ENCODE measurements at regions not wholly inside any gene's neighbourhood (a gene's known extent, or its start where the extent isn't known, plus 50 kb on each side); places are given as distances from the start of the nearest gene placed in this dataset.

DNA sequence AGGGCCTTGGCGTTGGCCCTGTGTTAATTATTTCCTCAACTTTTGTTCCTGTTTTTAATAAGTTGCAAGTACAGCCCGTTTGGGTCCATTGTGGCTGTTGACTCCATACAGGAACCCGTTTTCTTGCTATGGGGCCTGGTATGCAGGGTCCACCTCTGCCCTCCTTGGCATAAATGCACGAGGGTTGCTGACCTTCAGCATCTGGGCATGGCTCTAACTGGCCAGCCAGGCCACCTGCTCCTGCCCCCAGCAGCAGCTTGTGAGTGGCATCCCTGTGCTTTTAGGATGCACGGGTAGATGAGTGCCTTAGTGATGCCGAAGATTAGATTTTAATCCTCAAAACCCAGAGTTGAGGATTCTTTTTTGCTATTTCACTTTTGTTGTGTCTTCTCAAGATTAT is 123.2 kb downstream of the GLRX3 start:
- Histone ChIP-seq H3K9me3 (ENCODE audit: control insufficient read depth, low read length) (peaks cover 42% of the 10 kb centered on the region), H2AK5ac (ENCODE audit: low read length, severe bottlenecking) (no peak overlapping the region), H3K18ac (ENCODE audit: low read depth in 1 of 2, low read length in 2 of 2) (no peak overlapping the region), H4K91ac (ENCODE audit: low read length) (no peak overlapping the region), H3K4me3 (ENCODE audit: insufficient read depth in 1 of 2, low read depth in 1 of 2, low read length in 2 of 2) (no peak overlapping the region), H3K4me1 (ENCODE audit: control insufficient read depth, insufficient read depth, low read depth, low read length) (no peaks in the 10 kb centered on the region), H3K36me3 (ENCODE audit: control insufficient read depth in 1 of 2, insufficient read depth in 2 of 2, low read depth in 1 of 2, low read length in 2 of 2) (no peaks in the 10 kb centered on the region), H4K8ac (ENCODE audit: low read length) (no peak overlapping the region), H2BK120ac (ENCODE audit: low read depth, low read length) (no peak overlapping the region), H3K27me3 (ENCODE audit: control insufficient read depth in 1 of 2, insufficient read depth in 1 of 2, low read length in 2 of 2) (no peaks in the 10 kb centered on the region), H3K27ac (ENCODE audit: low read length, poor library complexity, severe bottlenecking) (no peak overlapping the region), H2AFZ (ENCODE audit: low read depth, low read length) (no peak overlapping the region), H2BK12ac (ENCODE audit: low read length in 2 of 2) (no peak overlapping the region), H3K79me1 (replicated peaks; ENCODE audit: low read length, poor library complexity, severe bottlenecking) (no peaks in the 10 kb centered on the region), H3K4ac (ENCODE audit: low read depth in 1 of 2, low read length in 2 of 2) (no peak overlapping the region), H3K9ac (ENCODE audit: low read length) (no peak overlapping the region), H3K4me2 (ENCODE audit: low read length, poor library complexity, severe bottlenecking) (no peak overlapping the region), H3K14ac (ENCODE audit: low read length in 2 of 2) (no peak overlapping the region), H2BK15ac (ENCODE audit: low read depth, poor library complexity, severe bottlenecking) (no peak overlapping the region), H3K23ac (ENCODE audit: low read length in 2 of 2) (no peak overlapping the region), H2BK5ac (ENCODE audit: low read depth, low read length, poor library complexity, severe bottlenecking) (no peak overlapping the region)
- WGBS = 50% methylated on average over 5 of the region's 6 CpGs
- DNase-seq = no peak

DNA sequence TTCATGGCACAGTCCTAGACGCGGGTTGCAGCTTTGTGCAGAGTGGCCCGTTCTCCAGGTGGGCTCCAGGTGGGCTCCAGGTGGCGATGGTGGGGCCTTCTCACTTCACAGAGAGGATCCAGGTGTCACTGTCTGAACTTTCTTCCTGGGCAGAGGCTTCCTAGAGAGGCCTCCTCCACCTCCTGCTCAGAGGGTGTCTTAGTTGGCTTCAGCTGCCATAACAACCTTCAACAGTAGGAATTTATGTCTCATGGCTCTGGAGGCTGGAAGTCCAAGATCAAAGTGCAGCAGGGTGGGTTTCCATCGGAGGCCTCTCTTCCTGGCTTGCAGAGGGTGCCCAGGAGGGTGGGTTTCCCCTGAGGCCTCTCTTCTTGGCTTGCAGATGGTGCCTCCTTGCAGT is 125.1 kb downstream of the GLRX3 start:
- Histone ChIP-seq H2BK15ac (ENCODE audit: low read depth, poor library complexity, severe bottlenecking) (no peak overlapping the region), H3K14ac (ENCODE audit: low read length in 2 of 2) (no peak overlapping the region)

DNA sequence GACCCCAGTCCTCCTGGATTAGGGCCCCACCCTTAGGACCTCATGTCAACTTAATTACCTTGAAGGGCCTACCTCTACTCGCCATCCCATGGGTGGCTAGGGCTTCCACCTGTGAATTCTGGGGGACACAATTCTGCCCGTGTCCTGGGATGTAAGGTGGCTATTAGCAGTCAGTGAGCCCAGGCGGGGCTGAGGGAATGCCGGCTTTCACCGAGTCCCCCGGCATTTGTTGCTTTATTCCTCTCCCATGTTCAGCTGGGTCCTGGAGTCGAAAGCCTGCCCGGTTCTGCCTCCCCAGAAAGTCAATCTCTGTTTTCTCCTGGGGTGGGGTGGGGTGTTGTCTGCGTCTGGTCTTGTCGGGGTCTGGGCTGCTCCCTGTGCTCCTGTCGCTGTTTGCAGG is 125.6 kb downstream of the GLRX3 start:
- no peak overlapping the region for H3K27ac ChIP-seq (ENCODE audit: low read length, poor library complexity, severe bottlenecking)
- H2BK12ac ChIP-seq (ENCODE audit: low read length in 2 of 2) = no peak overlapping the region
- no peak overlapping the region for H3K14ac ChIP-seq (ENCODE audit: low read length in 2 of 2)
- no peak overlapping the region for H3K9ac ChIP-seq (ENCODE audit: low read length)
- no peak overlapping the region for H2AFZ ChIP-seq (ENCODE audit: low read depth, low read length)
- no peak overlapping the region for H3K4ac ChIP-seq (ENCODE audit: low read depth in 1 of 2, low read length in 2 of 2)
- H3K79me1 ChIP-seq (replicated peaks; ENCODE audit: low read length, poor library complexity, severe bottlenecking) = no peaks in the 10 kb centered on the region
- H3K4me1 ChIP-seq (ENCODE audit: control insufficient read depth, insufficient read depth, low read depth, low read length) = no peaks in the 10 kb centered on the region
- H2BK120ac ChIP-seq (ENCODE audit: low read depth, low read length) = no peak overlapping the region
- H4K8ac ChIP-seq (ENCODE audit: low read length) = no peak overlapping the region
- no peak overlapping the region for H3K18ac ChIP-seq (ENCODE audit: low read depth in 1 of 2, low read length in 2 of 2)
- H2BK5ac ChIP-seq (ENCODE audit: low read depth, low read length, poor library complexity, severe bottlenecking) = no peak overlapping the region
- H3K4me3 ChIP-seq (ENCODE audit: insufficient read depth in 1 of 2, low read depth in 1 of 2, low read length in 2 of 2) = no peak overlapping the region
- H3K27me3 ChIP-seq (ENCODE audit: control insufficient read depth in 1 of 2, insufficient read depth in 1 of 2, low read length in 2 of 2) = no peaks in the 10 kb centered on the region
- H4K91ac ChIP-seq (ENCODE audit: low read length) = no peak overlapping the region
- no peak for DNase-seq
- no peaks in the 10 kb centered on the region for H3K36me3 ChIP-seq (ENCODE audit: control insufficient read depth in 1 of 2, insufficient read depth in 2 of 2, low read depth in 1 of 2, low read length in 2 of 2)
- H2BK15ac ChIP-seq (ENCODE audit: low read depth, poor library complexity, severe bottlenecking) = no peak overlapping the region
- 87% methylated on average over 11 of the region's 11 CpGs for WGBS
- no peak overlapping the region for H2AK5ac ChIP-seq (ENCODE audit: low read length, severe bottlenecking)
- H3K9me3 ChIP-seq (ENCODE audit: control insufficient read depth, low read length) = peaks cover 52% of the 10 kb centered on the region
- H3K23ac ChIP-seq (ENCODE audit: low read length in 2 of 2) = no peak overlapping the region
- H3K4me2 ChIP-seq (ENCODE audit: low read length, poor library complexity, severe bottlenecking) = no peak overlapping the region

More for the DNA sequence above, 125.1 kb downstream of the GLRX3 start:
- 39% methylated on average over 5 of the region's 5 CpGs for WGBS
- Histone ChIP-seq H3K9ac (ENCODE audit: low read length) (no peak overlapping the region), H3K27ac (ENCODE audit: low read length, poor library complexity, severe bottlenecking) (no peak overlapping the region), H3K36me3 (ENCODE audit: control insufficient read depth in 1 of 2, insufficient read depth in 2 of 2, low read depth in 1 of 2, low read length in 2 of 2) (no peaks in the 10 kb centered on the region), H4K91ac (ENCODE audit: low read length) (no peak overlapping the region), H3K4ac (ENCODE audit: low read depth in 1 of 2, low read length in 2 of 2) (no peak overlapping the region), H2AFZ (ENCODE audit: low read depth, low read length) (no peak overlapping the region), H2BK5ac (ENCODE audit: low read depth, low read length, poor library complexity, severe bottlenecking) (no peak overlapping the region), H3K4me3 (ENCODE audit: insufficient read depth in 1 of 2, low read depth in 1 of 2, low read length in 2 of 2) (no peak overlapping the region), H4K8ac (ENCODE audit: low read length) (no peak overlapping the region), H3K9me3 (ENCODE audit: control insufficient read depth, low read length) (peaks cover 50% of the 10 kb centered on the region), H3K23ac (ENCODE audit: low read length in 2 of 2) (no peak overlapping the region), H2BK120ac (ENCODE audit: low read depth, low read length) (no peak overlapping the region), H3K79me1 (replicated peaks; ENCODE audit: low read length, poor library complexity, severe bottlenecking) (no peaks in the 10 kb centered on the region), H3K4me2 (ENCODE audit: low read length, poor library complexity, severe bottlenecking) (no peak overlapping the region), H2BK12ac (ENCODE audit: low read length in 2 of 2) (no peak overlapping the region), H3K4me1 (ENCODE audit: control insufficient read depth, insufficient read depth, low read depth, low read length) (no peaks in the 10 kb centered on the region), H2AK5ac (ENCODE audit: low read length, severe bottlenecking) (no peak overlapping the region), H3K18ac (ENCODE audit: low read depth in 1 of 2, low read length in 2 of 2) (no peak overlapping the region), H3K27me3 (ENCODE audit: control insufficient read depth in 1 of 2, insufficient read depth in 1 of 2, low read length in 2 of 2) (no peaks in the 10 kb centered on the region)
- DNase-seq = no peak

DNA sequence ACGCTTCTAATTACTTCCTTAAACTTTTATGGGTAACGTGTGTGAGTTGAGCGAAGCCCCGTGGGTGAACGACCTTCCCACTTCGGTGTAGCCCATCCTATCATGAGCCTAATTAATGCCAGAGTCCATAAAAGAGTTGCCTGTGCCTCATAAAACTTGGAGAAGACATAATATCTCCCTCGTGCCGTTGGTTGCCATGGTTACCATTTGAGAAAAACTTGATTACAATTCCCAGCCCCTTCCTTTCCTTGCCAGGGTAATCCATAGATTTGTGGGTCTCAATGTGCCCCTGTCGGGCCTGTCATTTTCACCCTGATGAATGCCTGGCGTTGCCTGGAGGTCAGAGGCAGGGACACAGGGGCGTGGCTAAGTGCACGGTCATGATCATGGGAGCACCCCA is 127.1 kb downstream of the GLRX3 start:
- 74% methylated on average over 12 of the region's 12 CpGs for WGBS
- H3K27me3 ChIP-seq (ENCODE audit: control insufficient read depth in 1 of 2, insufficient read depth in 1 of 2, low read length in 2 of 2) = no peaks in the 10 kb centered on the region
- no peak overlapping the region for H2BK12ac ChIP-seq (ENCODE audit: low read length in 2 of 2)
- no peak overlapping the region for H2AFZ ChIP-seq (ENCODE audit: low read depth, low read length)
- no peak overlapping the region for H3K4me2 ChIP-seq (ENCODE audit: low read length, poor library complexity, severe bottlenecking)
- H3K9me3 ChIP-seq (ENCODE audit: control insufficient read depth, low read length) = peaks cover 58% of the 10 kb centered on the region
- H3K36me3 ChIP-seq (ENCODE audit: control insufficient read depth in 1 of 2, insufficient read depth in 2 of 2, low read depth in 1 of 2, low read length in 2 of 2) = no peaks in the 10 kb centered on the region
- H4K91ac ChIP-seq (ENCODE audit: low read length) = no peak overlapping the region
- no peak overlapping the region for H2AK5ac ChIP-seq (ENCODE audit: low read length, severe bottlenecking)
- no peaks in the 10 kb centered on the region for H3K4me1 ChIP-seq (ENCODE audit: control insufficient read depth, insufficient read depth, low read depth, low read length)
- H2BK15ac ChIP-seq (ENCODE audit: low read depth, poor library complexity, severe bottlenecking) = no peak overlapping the region
- H2BK120ac ChIP-seq (ENCODE audit: low read depth, low read length) = no peak overlapping the region
- H3K23ac ChIP-seq (ENCODE audit: low read length in 2 of 2) = no peak overlapping the region
- no peak overlapping the region for H4K8ac ChIP-seq (ENCODE audit: low read length)
- no peak overlapping the region for H3K18ac ChIP-seq (ENCODE audit: low read depth in 1 of 2, low read length in 2 of 2)
- no peak overlapping the region for H2BK5ac ChIP-seq (ENCODE audit: low read depth, low read length, poor library complexity, severe bottlenecking)
- H3K4ac ChIP-seq (ENCODE audit: low read depth in 1 of 2, low read length in 2 of 2) = no peak overlapping the region
- no peak for DNase-seq
- no peaks in the 10 kb centered on the region for H3K79me1 ChIP-seq (replicated peaks; ENCODE audit: low read length, poor library complexity, severe bottlenecking)
- no peak overlapping the region for H3K9ac ChIP-seq (ENCODE audit: low read length)
- no peak overlapping the region for H3K14ac ChIP-seq (ENCODE audit: low read length in 2 of 2)
- H3K27ac ChIP-seq (ENCODE audit: low read length, poor library complexity, severe bottlenecking) = no peak overlapping the region
- no peak overlapping the region for H3K4me3 ChIP-seq (ENCODE audit: insufficient read depth in 1 of 2, low read depth in 1 of 2, low read length in 2 of 2)
